SK-N-SH (cell line): ENCODE measurements at regions not wholly inside any gene's neighbourhood (a gene's known extent, or its start where the extent isn't known, plus 50 kb on each side); places are given as distances from the start of the nearest gene placed in this dataset.

Experiments
- CTCF ChIA-PET: fragments of 300-600, 350-600 bp; formaldehyde crosslinking; extraction: SDS; loops from one replicate; lab custom pipeline; 2021; lab: Yijun Ruan, JAX
- POLR2A ChIA-PET: fragments of 350-600 bp; sonication (Branson Sonifier 250); formaldehyde crosslinking; extraction: SDS; loops from one replicate; lab custom pipeline; 2020; ENCODE audit warnings: antibody characterized with exemption, inconsistent platforms; lab: Yijun Ruan, JAX
- DNase-seq: peaks from one replicate; pipeline ENCODE4 v3.0.0; 2012
- H2AFZ ChIP-seq: fragments of 200-600 bp; sonication (generic); 2 replicates; pipeline ENCODE4 v1.8.1; 2016; ENCODE audit warnings: antibody characterized with exemption, mild to moderate bottlenecking, low read depth
- H3F3A ChIP-seq: fragments of 200-600 bp; sonication (generic); replicated peaks from 2 replicates; pipeline ENCODE3; 2016; ENCODE audit warnings: antibody characterized with exemption, mild to moderate bottlenecking; ENCODE audit not compliant: insufficient read depth
- H3K27ac ChIP-seq, 2 experiments: fragments of 200-500 bp in 1 of 2; fragments of 200-600 bp in 1 of 2; sonication (Bioruptor generic) in 1 of 2; sonication (generic), shearing (Covaris generic) in 1 of 2; 2 replicates each; pipeline versions ENCODE4 v1.5.1 to v1.6.1; 2014 to 2016; ENCODE audit warnings: low read depth in 2 of 2, inconsistent platforms in 1 of 2, low read length in 1 of 2, mild to moderate bottlenecking in 1 of 2, mixed read lengths in 1 of 2
- H3K27me3 ChIP-seq: fragments of 200-600 bp; sonication (generic), shearing (Covaris generic); 2 replicates; pipeline ENCODE4 v1.6.1; 2016; ENCODE audit warnings: mixed run types; ENCODE audit not compliant: insufficient read depth
- H3K36me3 ChIP-seq, 2 experiments: fragments of 200-500 bp in 1 of 2; fragments of 200-600 bp in 1 of 2; sonication (Bioruptor generic) in 1 of 2; sonication (generic) in 1 of 2; replicated peaks in 1 of 2; 2 replicates each; pipeline versions ENCODE3 to v1.5.1; 2014 to 2016; ENCODE audit warnings: low read length in 1 of 2, mild to moderate bottlenecking in 1 of 2; ENCODE audit not compliant: insufficient read depth in 2 of 2, control insufficient read depth in 1 of 2
- H3K4me1 ChIP-seq, 2 experiments: fragments of 200-500 bp in 1 of 2; fragments of 200-600 bp in 1 of 2; sonication (Bioruptor generic) in 1 of 2; sonication (generic), shearing (Covaris generic) in 1 of 2; 2 replicates each; pipeline versions ENCODE4 v1.5.1 to v1.6.1; 2014 to 2016; ENCODE audit warnings: low read depth in 1 of 2, low read length in 1 of 2, mixed run types in 1 of 2; ENCODE audit not compliant: insufficient read depth in 2 of 2, control insufficient read depth in 1 of 2
- H3K4me2 ChIP-seq: fragments of 200-600 bp; sonication (generic), shearing (Covaris generic); 2 replicates; pipeline ENCODE4 v1.6.1; 2017; ENCODE audit warnings: mixed run types
- H3K4me3 ChIP-seq, 2 experiments: fragments of 200-500 bp in 1 of 2; fragments of 200-600 bp in 1 of 2; sonication (Bioruptor generic) in 1 of 2; sonication (generic), shearing (Covaris generic) in 1 of 2; 2 replicates each; pipeline versions ENCODE4 v1.5.1 to v1.8.1; 2014 to 2016; ENCODE audit warnings: low read depth in 2 of 2, inconsistent platforms in 1 of 2, low read length in 1 of 2, mild to moderate bottlenecking in 1 of 2, mixed read lengths in 1 of 2, moderate library complexity in 1 of 2
- H3K79me2 ChIP-seq: fragments of 200-600 bp; sonication (generic); 2 replicates; pipeline ENCODE4 v1.8.1; 2017; ENCODE audit warnings: mild to moderate bottlenecking; ENCODE audit not compliant: insufficient read depth
- H3K9ac ChIP-seq: fragments of 200-600 bp; sonication (generic); 2 replicates; pipeline ENCODE4 v1.6.1; 2017; ENCODE audit warnings: mixed run types
- H3K9me2 ChIP-seq: fragments of 200-600 bp; sonication (generic); 2 replicates; pipeline ENCODE4 v1.6.1; 2017; ENCODE audit warnings: mixed run types
- H3K9me3 ChIP-seq: fragments of 200-600 bp; sonication (generic); 2 replicates; pipeline ENCODE4 v1.6.1; 2017; ENCODE audit warnings: mixed run types, mild to moderate bottlenecking, moderate library complexity
- H4K20me1 ChIP-seq: fragments of 200-600 bp; sonication (generic); 2 replicates; pipeline ENCODE4 v1.6.1; 2017; ENCODE audit warnings: mild to moderate bottlenecking, mixed run types; ENCODE audit not compliant: insufficient read depth
- CTCF ChIP-seq: fragments of 200-600 bp; sonication (generic); IDR thresholded peaks from 2 replicates; pipeline ENCODE4 v1.6.1; 2017; ENCODE audit warnings: antibody characterized with exemption, mild to moderate bottlenecking, moderate library complexity
- ELF1 ChIP-seq: IDR thresholded peaks from 2 replicates; pipeline ENCODE4 v1.4.0; 2012
- FOXJ3 ChIP-seq: sonication (generic); formaldehyde crosslinking; IDR thresholded peaks from 2 replicates; pipeline ENCODE4 v1.5.1; 2020; ENCODE audit warnings: mild to moderate bottlenecking, missing genetic modification reagents
- IRF3 ChIP-seq: fragments of 150-350 bp; IDR thresholded peaks from 2 replicates; pipeline ENCODE4 v1.6.1; 2016; ENCODE audit warnings: mild to moderate bottlenecking, low read depth, low read length
- MEF2A ChIP-seq: IDR thresholded peaks from 2 replicates; pipeline ENCODE4 v1.4.0; 2012; ENCODE audit warnings: low read depth, borderline replicate concordance
- MXI1 ChIP-seq: IDR thresholded peaks from 2 replicates; pipeline ENCODE4 v1.6.1; 2012; ENCODE audit warnings: mild to moderate bottlenecking, low read depth, low read length, improper control_type of control experiment
- NFIC ChIP-seq: IDR thresholded peaks from 2 replicates; pipeline ENCODE4 v1.4.0; 2012; ENCODE audit warnings: borderline replicate concordance
- NRF1 ChIP-seq: IDR thresholded peaks from 2 replicates; pipeline ENCODE4 v1.6.1; 2012; ENCODE audit warnings: low read depth, mild to moderate bottlenecking, low read length
- POLR2AphosphoS5 ChIP-seq: IDR thresholded peaks from 2 replicates; pipeline ENCODE4 v1.6.1; 2012; ENCODE audit warnings: low read depth, low read length
- RCOR1 ChIP-seq: fragments of 150-350 bp; IDR thresholded peaks from 2 replicates; pipeline ENCODE4 v1.6.1; 2017; ENCODE audit warnings: antibody characterized with exemption, low read length
- SIN3A ChIP-seq: IDR thresholded peaks from 2 replicates; pipeline ENCODE4 v1.6.1; 2012; ENCODE audit warnings: low read depth, mild to moderate bottlenecking, low read length, moderate library complexity, borderline replicate concordance
- SMC3 ChIP-seq: IDR thresholded peaks from 2 replicates; pipeline ENCODE4 v1.6.1; 2012; ENCODE audit warnings: low read depth, low read length, improper control_type of control experiment
- TEAD4 ChIP-seq: IDR thresholded peaks from 2 replicates; pipeline ENCODE4 v1.4.0; 2012; ENCODE audit warnings: mild to moderate bottlenecking, borderline replicate concordance; ENCODE audit not compliant: insufficient read depth
- USF1 ChIP-seq: IDR thresholded peaks from 2 replicates; pipeline ENCODE4 v1.4.0; 2012; ENCODE audit warnings: low read depth, borderline replicate concordance
- ZBTB33 ChIP-seq: IDR thresholded peaks from 2 replicates; pipeline ENCODE4 v1.4.0; 2012; ENCODE audit warnings: low read depth, borderline replicate concordance
- WGBS: methylation state at CpG from one replicate; pipeline ENCODE4 v1.1.6; 2017; ENCODE audit warnings: low lambda C conversion rate; 5-methylcytosine and 5-hydroxymethylcytosine counted together
- TF ChIP-seq, protein P1 (sequence below): IDR thresholded peaks from 2 replicates; pipeline ENCODE4 v1.6.1; 2012; ENCODE audit warnings: mild to moderate bottlenecking, low read depth, low read length, moderate library complexity
- TF ChIP-seq, protein P2 (sequence below): fragments of 150-350 bp; IDR thresholded peaks from 2 replicates; pipeline ENCODE4 v1.6.1; 2017; ENCODE audit warnings: antibody characterized with exemption, low read length, low read depth, borderline replicate concordance

- H4K20me1 ChIP-seq, result no peaks in the 10 kb centered on the region
- no peaks in the 10 kb centered on the region for H3K27me3 ChIP-seq
- TF ChIP-seq FOXJ3 (CRISPR knock-in tag), result no peak
- no peak for TF ChIP-seq POLR2AphosphoS5
- TF ChIP-seq SMC3, result no peak
- no peak for TF ChIP-seq TEAD4
- TF ChIP-seq MXI1, result no peak
- H3K4me3 ChIP-seq, result no peak overlapping the region
- no peak overlapping the region for H3K9ac ChIP-seq
- no peak overlapping the region for H3K4me2 ChIP-seq
- ChIA-PET CTCF (no interaction called here), POLR2A (no interaction called here)
- H3K4me1 ChIP-seq, result no peaks in the 10 kb centered on the region; a peak in 1 of 4 replicates
- WGBS, result 40% methylated on average over 5 of the region's 5 CpGs
- no peaks in the 10 kb centered on the region for H3K9me3 ChIP-seq
- no peaks in the 10 kb centered on the region for H3K79me2 ChIP-seq
- H2AFZ ChIP-seq, result no peak overlapping the region
- no peak for DNase-seq
- H3K36me3 ChIP-seq, result no peaks in the 10 kb centered on the region
- no peaks in the 10 kb centered on the region for H3F3A ChIP-seq
- no peaks in the 10 kb centered on the region for H3K9me2 ChIP-seq
- H3K27ac ChIP-seq, result no peak overlapping the region
Observed at GRCh38 chr13:104678161-104678560, 1611.9 kb upstream of the SLC10A2 start.

- Histone ChIP-seq H4K20me1 (no peaks in the 10 kb centered on the region), H2AFZ (no peak overlapping the region), H3K9me2 (no peaks in the 10 kb centered on the region), H3K36me3 (no peaks in the 10 kb centered on the region), H3K9me3 (no peaks in the 10 kb centered on the region), H3K9ac (no peak overlapping the region), H3K4me2 (no peak overlapping the region), H3K27me3 (no peaks in the 10 kb centered on the region), H3K4me3 (no peak overlapping the region), H3K4me1 (no peaks in the 10 kb centered on the region), H3K79me2 (no peaks in the 10 kb centered on the region), H3K27ac (no peak overlapping the region), H3F3A (no peaks in the 10 kb centered on the region)
- ChIA-PET CTCF (no interaction called here), POLR2A (no interaction called here)
- no peak for DNase-seq
- WGBS, result 45% methylated on average over 3 of the region's 3 CpGs
- no peak for TF ChIP-seq MEF2A
- no peak for TF ChIP-seq ZBTB33
- TF ChIP-seq CTCF, result no peak
- TF ChIP-seq, protein P1, sequence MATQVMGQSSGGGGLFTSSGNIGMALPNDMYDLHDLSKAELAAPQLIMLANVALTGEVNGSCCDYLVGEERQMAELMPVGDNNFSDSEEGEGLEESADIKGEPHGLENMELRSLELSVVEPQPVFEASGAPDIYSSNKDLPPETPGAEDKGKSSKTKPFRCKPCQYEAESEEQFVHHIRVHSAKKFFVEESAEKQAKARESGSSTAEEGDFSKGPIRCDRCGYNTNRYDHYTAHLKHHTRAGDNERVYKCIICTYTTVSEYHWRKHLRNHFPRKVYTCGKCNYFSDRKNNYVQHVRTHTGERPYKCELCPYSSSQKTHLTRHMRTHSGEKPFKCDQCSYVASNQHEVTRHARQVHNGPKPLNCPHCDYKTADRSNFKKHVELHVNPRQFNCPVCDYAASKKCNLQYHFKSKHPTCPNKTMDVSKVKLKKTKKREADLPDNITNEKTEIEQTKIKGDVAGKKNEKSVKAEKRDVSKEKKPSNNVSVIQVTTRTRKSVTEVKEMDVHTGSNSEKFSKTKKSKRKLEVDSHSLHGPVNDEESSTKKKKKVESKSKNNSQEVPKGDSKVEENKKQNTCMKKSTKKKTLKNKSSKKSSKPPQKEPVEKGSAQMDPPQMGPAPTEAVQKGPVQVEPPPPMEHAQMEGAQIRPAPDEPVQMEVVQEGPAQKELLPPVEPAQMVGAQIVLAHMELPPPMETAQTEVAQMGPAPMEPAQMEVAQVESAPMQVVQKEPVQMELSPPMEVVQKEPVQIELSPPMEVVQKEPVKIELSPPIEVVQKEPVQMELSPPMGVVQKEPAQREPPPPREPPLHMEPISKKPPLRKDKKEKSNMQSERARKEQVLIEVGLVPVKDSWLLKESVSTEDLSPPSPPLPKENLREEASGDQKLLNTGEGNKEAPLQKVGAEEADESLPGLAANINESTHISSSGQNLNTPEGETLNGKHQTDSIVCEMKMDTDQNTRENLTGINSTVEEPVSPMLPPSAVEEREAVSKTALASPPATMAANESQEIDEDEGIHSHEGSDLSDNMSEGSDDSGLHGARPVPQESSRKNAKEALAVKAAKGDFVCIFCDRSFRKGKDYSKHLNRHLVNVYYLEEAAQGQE, result no peak
- TF ChIP-seq IRF3, result no peak
- no peak for TF ChIP-seq NFIC
- no peak for TF ChIP-seq NRF1
- TF ChIP-seq USF1, result no peak
- no peak for TF ChIP-seq RCOR1
- TF ChIP-seq ELF1, result no peak
- TF ChIP-seq, protein P2, sequence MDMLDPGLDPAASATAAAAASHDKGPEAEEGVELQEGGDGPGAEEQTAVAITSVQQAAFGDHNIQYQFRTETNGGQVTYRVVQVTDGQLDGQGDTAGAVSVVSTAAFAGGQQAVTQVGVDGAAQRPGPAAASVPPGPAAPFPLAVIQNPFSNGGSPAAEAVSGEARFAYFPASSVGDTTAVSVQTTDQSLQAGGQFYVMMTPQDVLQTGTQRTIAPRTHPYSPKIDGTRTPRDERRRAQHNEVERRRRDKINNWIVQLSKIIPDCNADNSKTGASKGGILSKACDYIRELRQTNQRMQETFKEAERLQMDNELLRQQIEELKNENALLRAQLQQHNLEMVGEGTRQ, result no peak
- no peak for TF ChIP-seq SIN3A
Observed at GRCh38 chr13:104671901-104672300, 1605.7 kb upstream of the SLC10A2 start.
